HG02884 (cell line): ENCODE measurements at regions not wholly inside any gene's neighbourhood (a gene's known extent, or its start where the extent isn't known, plus 50 kb on each side); places are given as distances from the start of the nearest gene placed in this dataset.

ENCODE experiments used
- ATAC-seq: cut with Tn5 transposase; IDR thresholded peaks from one replicate; pipeline ENCODE4 v1.9.1; 2021; ENCODE audit warnings: mild to moderate bottlenecking, moderate library complexity; ENCODE audit not compliant: unreplicated experiment

DNA sequence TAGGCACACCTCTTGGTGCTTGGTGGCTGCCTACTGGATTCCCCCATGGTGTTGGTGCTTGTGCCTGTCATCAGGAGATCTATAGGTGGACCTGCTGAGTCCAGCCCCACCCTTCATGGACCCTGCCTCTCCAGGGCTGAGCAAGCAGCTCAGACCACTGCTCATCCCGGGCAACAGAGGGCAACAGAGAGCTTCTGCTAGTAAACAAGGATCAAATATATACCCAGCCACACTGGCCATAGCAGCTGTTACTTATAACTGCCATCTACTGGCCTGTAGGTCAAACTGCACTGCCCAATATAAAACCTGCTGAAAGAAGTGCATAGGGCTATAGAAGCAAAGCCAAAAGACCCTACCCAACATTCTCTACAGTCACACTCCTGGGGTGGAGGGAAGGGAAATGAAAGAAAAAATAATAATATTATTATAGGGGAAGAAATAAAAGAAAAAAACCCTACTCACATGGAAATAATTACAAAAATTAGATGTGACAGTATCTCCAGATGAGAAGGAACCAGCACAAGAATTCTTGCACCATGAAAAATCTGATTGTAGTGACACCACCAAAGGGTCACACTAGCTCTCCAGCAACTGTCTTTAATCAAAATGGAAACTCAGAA, 54.9 kb upstream of the ZNF800 start:
- ATAC-seq = peak; percentile 100

DNA sequence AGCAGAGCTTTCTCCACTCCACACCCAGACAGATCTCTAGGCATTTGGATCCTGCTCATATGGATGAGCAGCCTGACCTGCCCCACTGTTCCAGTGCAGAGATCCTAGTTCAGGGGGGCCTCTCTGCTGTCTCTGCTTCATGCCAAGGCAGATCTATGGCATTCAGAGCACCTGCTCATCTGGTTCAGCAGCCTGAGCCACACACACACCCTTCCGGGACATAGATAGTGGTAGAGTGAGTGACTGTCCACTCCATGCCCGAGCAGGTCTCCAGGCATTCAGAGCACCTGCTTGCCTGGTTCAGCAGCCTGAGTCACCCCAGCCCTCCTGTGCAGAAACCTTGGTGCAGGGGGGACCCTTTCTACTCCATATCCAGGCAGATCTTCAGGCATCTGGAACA, 54.3 kb upstream of the ZNF800 start:
- ATAC-seq = no peak
